OCI-LY7 (cell line): ENCODE measurements at regions not wholly inside any gene's neighbourhood (a gene's known extent, or its start where the extent isn't known, plus 50 kb on each side); places are given as distances from the start of the nearest gene placed in this dataset.
"Not testable (repeated sequence)": the region's sequence is repeated elsewhere in the genome, so short reads cannot be mapped to it uniquely, and the experiment has no call there.

Experiments used
- EZH2phosphoT487 ChIP-seq: fragments of 200-600 bp; sonication (generic); IDR thresholded peaks from 2 replicates; pipeline ENCODE4 v1.6.1; 2018; ENCODE audit warnings: low read depth, borderline replicate concordance, mild to moderate bottlenecking, mixed run types, antibody characterized with exemption, low read length, moderate library complexity, mixed read lengths
- TF ChIP-seq, protein P1 (sequence below): fragments of 200-600 bp; sonication (generic); conservative IDR thresholded peaks from 2 replicates; pipeline ENCODE4 v1.5.1; 2014; ENCODE audit warnings: mild to moderate bottlenecking, antibody characterized with exemption, low read length, moderate library complexity, mixed read lengths

DNA sequence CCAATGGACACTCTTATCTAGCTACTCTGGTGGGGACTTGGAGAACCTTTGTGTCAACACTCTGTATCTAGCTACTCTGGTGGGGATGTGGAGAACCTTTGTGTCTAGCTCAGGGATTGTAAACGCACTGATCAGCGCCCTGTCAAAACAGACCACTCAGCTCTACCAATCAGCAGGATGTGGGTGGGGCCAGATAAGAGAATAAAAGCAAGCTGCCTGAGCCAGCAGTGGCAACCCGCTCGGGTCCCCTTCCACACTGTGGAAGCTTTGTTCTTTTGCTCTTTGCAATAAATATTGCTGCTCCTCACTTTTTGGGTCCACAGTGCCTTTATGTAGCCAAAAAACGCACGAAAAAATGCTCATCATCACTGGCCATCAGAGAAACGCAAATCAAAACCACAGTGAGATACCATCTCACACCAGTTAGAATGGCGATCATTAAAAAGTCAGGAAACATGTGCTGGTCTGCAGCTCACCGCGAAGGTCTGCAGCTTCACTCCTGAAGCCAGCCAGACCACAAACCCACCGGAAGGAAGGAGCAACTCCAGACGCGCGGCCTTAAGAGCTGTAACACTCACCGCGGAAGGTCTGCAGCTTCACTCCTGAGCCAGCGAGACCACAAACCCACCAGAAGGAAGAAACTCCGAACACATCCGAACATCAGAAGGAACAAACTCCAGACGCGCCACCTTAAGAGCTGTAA is 176.3 kb downstream of the TBX18 start:
- TF ChIP-seq, protein P1, sequence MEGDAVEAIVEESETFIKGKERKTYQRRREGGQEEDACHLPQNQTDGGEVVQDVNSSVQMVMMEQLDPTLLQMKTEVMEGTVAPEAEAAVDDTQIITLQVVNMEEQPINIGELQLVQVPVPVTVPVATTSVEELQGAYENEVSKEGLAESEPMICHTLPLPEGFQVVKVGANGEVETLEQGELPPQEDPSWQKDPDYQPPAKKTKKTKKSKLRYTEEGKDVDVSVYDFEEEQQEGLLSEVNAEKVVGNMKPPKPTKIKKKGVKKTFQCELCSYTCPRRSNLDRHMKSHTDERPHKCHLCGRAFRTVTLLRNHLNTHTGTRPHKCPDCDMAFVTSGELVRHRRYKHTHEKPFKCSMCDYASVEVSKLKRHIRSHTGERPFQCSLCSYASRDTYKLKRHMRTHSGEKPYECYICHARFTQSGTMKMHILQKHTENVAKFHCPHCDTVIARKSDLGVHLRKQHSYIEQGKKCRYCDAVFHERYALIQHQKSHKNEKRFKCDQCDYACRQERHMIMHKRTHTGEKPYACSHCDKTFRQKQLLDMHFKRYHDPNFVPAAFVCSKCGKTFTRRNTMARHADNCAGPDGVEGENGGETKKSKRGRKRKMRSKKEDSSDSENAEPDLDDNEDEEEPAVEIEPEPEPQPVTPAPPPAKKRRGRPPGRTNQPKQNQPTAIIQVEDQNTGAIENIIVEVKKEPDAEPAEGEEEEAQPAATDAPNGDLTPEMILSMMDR, result not testable (repeated sequence)
- TF ChIP-seq EZH2phosphoT487, result not testable (repeated sequence)
